HCT116 (cell line): ENCODE measurements at regions not wholly inside any gene's neighbourhood (a gene's known extent, or its start where the extent isn't known, plus 50 kb on each side); places are given as distances from the start of the nearest gene placed in this dataset.

Experiments
- ATAC-seq: fragments of 200-7000 bp; cut with Tn5 transposase; 2 replicates; pipeline ENCODE4 v1.9.1; 2020; ENCODE audit warnings: mild to moderate bottlenecking, moderate library complexity
- BruUV-seq: library from RNA; stranded (reverse); fragments of 400-500 nt; replicated peaks from 2 replicates; lab custom pipeline; 2021; lab: Mats Ljungman, UMichigan
- CTCF ChIA-PET: fragments of 300-600 bp; sonication (Branson Sonifier 250); formaldehyde crosslinking; loops from one replicate; lab custom pipeline; 2021; ENCODE audit warnings: antibody characterized with exemption; lab: Charles Lee
- POLR2A ChIA-PET: fragments of 300-600, 350-600 bp; sonication (Branson Sonifier 250); formaldehyde crosslinking; loops from one replicate; lab custom pipeline; 2021; ENCODE audit warnings: antibody characterized with exemption; lab: Charles Lee
- RAD21 ChIA-PET, 2 experiments: fragments of 300-600 bp; sonication (Branson Sonifier 250); formaldehyde crosslinking; loops; one replicate each; lab custom pipeline; 2023; ENCODE audit warnings: low total read pairs in 2 of 2; ENCODE audit not compliant: uncharacterized antibody in 2 of 2, unreplicated experiment in 2 of 2, low non-redundant PET in 1 of 2; lab: Charles Lee
- DNase-seq: peaks from one replicate; pipeline ENCODE4 v3.0.0-alpha.2; 2010; ENCODE audit warnings: low read depth, low spot score
- H2AFZ ChIP-seq: fragments of 200-600 bp; shearing (Covaris generic), sonication (generic); 2 replicates; pipeline ENCODE4 v1.6.1; 2017; ENCODE audit warnings: low read depth, mixed run types, mixed read lengths, antibody characterized with exemption, low read length; ENCODE audit not compliant: poor library complexity, severe bottlenecking
- H3K27ac ChIP-seq: 2 replicates; pipeline ENCODE4 v1.5.1; 2012; ENCODE audit warnings: low read depth, low read length
- H3K27me3 ChIP-seq: fragments of 200-600 bp; sonication (generic); 2 replicates; pipeline ENCODE4 v1.6.1; 2016; ENCODE audit warnings: mixed run types, low read length, mixed read lengths; ENCODE audit not compliant: insufficient read depth
- H3K36me3 ChIP-seq, 2 experiments: fragments of 200-500 bp in 1 of 2; fragments of 200-600 bp in 1 of 2; sonication (Bioruptor generic) in 1 of 2; sonication (generic) in 1 of 2; 2 replicates each; pipeline versions ENCODE4 v1.5.1 to v1.6.1; 2014 to 2016; ENCODE audit warnings: low read length in 2 of 2, inconsistent platforms in 1 of 2, mixed read lengths in 1 of 2, mixed run types in 1 of 2; ENCODE audit not compliant: insufficient read depth in 2 of 2, control insufficient read depth in 1 of 2
- H3K4me1 ChIP-seq, 2 experiments: fragments of 200-600 bp in 1 of 2; sonication (generic) in 1 of 2; 2 replicates each; pipeline versions ENCODE4 v1.5.1 to v1.6.1; 2012 to 2017; ENCODE audit warnings: low read length in 2 of 2, inconsistent platforms in 1 of 2, mild to moderate bottlenecking in 1 of 2, mixed read lengths in 1 of 2, mixed run types in 1 of 2, moderate library complexity in 1 of 2; ENCODE audit not compliant: insufficient read depth in 2 of 2, control insufficient read depth in 1 of 2
- H3K4me2 ChIP-seq: fragments of 200-600 bp; sonication (generic); 2 replicates; pipeline ENCODE4 v1.6.1; 2017; ENCODE audit warnings: mixed run types, low read length, mixed read lengths
- H3K4me3 ChIP-seq, 2 experiments: fragments of 200-600 bp in 1 of 2; sonication (generic) in 1 of 2; replicated peaks in 1 of 2; 2 replicates each; pipeline ENCODE4 v1.5.1; 2011 to 2016; ENCODE audit warnings: low read length in 2 of 2, control low read depth in 1 of 2, low read depth in 1 of 2, mild to moderate bottlenecking in 1 of 2, mixed read lengths in 1 of 2, mixed run types in 1 of 2
- H3K79me2 ChIP-seq: fragments of 200-600 bp; sonication (generic); 2 replicates; pipeline ENCODE4 v1.6.1; 2017; ENCODE audit warnings: mild to moderate bottlenecking, mixed run types, low read length, moderate library complexity, mixed read lengths; ENCODE audit not compliant: insufficient read depth
- H3K9ac ChIP-seq: fragments of 200-600 bp; sonication (generic); 2 replicates; pipeline ENCODE4 v1.6.1; 2016; ENCODE audit warnings: low read length, mixed read lengths
- H3K9me2 ChIP-seq: fragments of 200-600 bp; sonication (generic), shearing (Covaris generic); 2 replicates; pipeline ENCODE4 v1.6.1; 2017; ENCODE audit warnings: mixed run types, mild to moderate bottlenecking, moderate library complexity; ENCODE audit not compliant: insufficient read depth
- H3K9me3 ChIP-seq, 2 experiments: fragments of 200-500 bp in 1 of 2; fragments of 200-600 bp in 1 of 2; sonication (Bioruptor generic) in 1 of 2; sonication (generic) in 1 of 2; 2 replicates each; pipeline ENCODE4 v1.6.1; 2014 to 2017; ENCODE audit warnings: low read length in 2 of 2, mixed read lengths in 2 of 2, inconsistent platforms in 1 of 2, low read depth in 1 of 2, mild to moderate bottlenecking in 1 of 2, mixed run types in 1 of 2, moderate library complexity in 1 of 2; ENCODE audit not compliant: control insufficient read depth in 1 of 2, insufficient read depth in 1 of 2
- H4K20me1 ChIP-seq: fragments of 200-600 bp; sonication (generic), shearing (Covaris generic); 2 replicates; pipeline ENCODE4 v1.6.1; 2017; ENCODE audit warnings: mixed run types, mild to moderate bottlenecking, moderate library complexity; ENCODE audit not compliant: insufficient read depth
- JUND ChIP-seq: IDR thresholded peaks from 2 replicates; pipeline ENCODE4 v1.6.1; 2012
- intact Hi-C: fragments of 100-400 bp; cut with micrococcal nuclease; formaldehyde crosslinking; loops from 2 replicates; pipeline ENCODE4 v1.10.0; 2022
- TF ChIP-seq, protein P1 (sequence below): IDR thresholded peaks from 2 replicates; pipeline ENCODE4 v1.6.1; 2012

- Histone ChIP-seq H3K9ac (no peak overlapping the region), H3K27ac (no peak overlapping the region), H2AFZ (no peak overlapping the region), H3K36me3 (no peaks in the 10 kb centered on the region), H3K79me2 (no peaks in the 10 kb centered on the region), H3K9me3 (no peaks in the 10 kb centered on the region), H3K4me1 (no peaks in the 10 kb centered on the region), H3K4me3 (no peak overlapping the region), H3K9me2 (no peaks in the 10 kb centered on the region), H3K27me3 (no peaks in the 10 kb centered on the region), H3K4me2 (no peak overlapping the region), H4K20me1 (no peaks in the 10 kb centered on the region)
- RAD21 ChIA-PET, result no interaction called here
- ATAC-seq, result no peak
- CTCF ChIA-PET, result no interaction called here
- BruUV-seq, result no TSS peak
- no peak for DNase-seq
- TF ChIP-seq, protein P1, sequence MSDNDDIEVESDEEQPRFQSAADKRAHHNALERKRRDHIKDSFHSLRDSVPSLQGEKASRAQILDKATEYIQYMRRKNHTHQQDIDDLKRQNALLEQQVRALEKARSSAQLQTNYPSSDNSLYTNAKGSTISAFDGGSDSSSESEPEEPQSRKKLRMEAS, result no peak
- POLR2A ChIA-PET, result no interaction called here
- intact Hi-C loops, result no loop called here
Measured at GRCh38 chr10:131400513-131400912, 89.0 kb upstream of the TCERG1L start.

- POLR2A ChIA-PET, result no interaction called here
- intact Hi-C loops, result no loop called here
- RAD21 ChIA-PET, result no interaction called here
- Histone ChIP-seq H3K4me1 (no peaks in the 10 kb centered on the region), H3K9ac (no peak overlapping the region), H3K27me3 (no peaks in the 10 kb centered on the region), H3K4me2 (no peak overlapping the region), H3K9me3 (no peaks in the 10 kb centered on the region), H4K20me1 (no peaks in the 10 kb centered on the region), H3K27ac (no peak overlapping the region), H3K79me2 (no peaks in the 10 kb centered on the region), H3K4me3 (no peak overlapping the region), H3K36me3 (no peaks in the 10 kb centered on the region), H3K9me2 (no peaks in the 10 kb centered on the region), H2AFZ (no peak overlapping the region)
- CTCF ChIA-PET, result no interaction called here
- no peak for ATAC-seq
- DNase-seq, result no peak
- no TSS peak for BruUV-seq
- no peak for TF ChIP-seq JUND
Measured at GRCh38 chr10:131402771-131403650, 91.5 kb upstream of the TCERG1L start.
